GM21723 (cell line): ENCODE measurements at regions not wholly inside any gene's neighbourhood (a gene's known extent, or its start where the extent isn't known, plus 50 kb on each side); places are given as distances from the start of the nearest gene placed in this dataset.

Source experiments
- ATAC-seq: cut with Tn5 transposase; IDR thresholded peaks from one replicate; pipeline ENCODE4 v1.9.1; 2021; ENCODE audit warnings: mild to moderate bottlenecking, moderate library complexity; ENCODE audit not compliant: unreplicated experiment

DNA sequence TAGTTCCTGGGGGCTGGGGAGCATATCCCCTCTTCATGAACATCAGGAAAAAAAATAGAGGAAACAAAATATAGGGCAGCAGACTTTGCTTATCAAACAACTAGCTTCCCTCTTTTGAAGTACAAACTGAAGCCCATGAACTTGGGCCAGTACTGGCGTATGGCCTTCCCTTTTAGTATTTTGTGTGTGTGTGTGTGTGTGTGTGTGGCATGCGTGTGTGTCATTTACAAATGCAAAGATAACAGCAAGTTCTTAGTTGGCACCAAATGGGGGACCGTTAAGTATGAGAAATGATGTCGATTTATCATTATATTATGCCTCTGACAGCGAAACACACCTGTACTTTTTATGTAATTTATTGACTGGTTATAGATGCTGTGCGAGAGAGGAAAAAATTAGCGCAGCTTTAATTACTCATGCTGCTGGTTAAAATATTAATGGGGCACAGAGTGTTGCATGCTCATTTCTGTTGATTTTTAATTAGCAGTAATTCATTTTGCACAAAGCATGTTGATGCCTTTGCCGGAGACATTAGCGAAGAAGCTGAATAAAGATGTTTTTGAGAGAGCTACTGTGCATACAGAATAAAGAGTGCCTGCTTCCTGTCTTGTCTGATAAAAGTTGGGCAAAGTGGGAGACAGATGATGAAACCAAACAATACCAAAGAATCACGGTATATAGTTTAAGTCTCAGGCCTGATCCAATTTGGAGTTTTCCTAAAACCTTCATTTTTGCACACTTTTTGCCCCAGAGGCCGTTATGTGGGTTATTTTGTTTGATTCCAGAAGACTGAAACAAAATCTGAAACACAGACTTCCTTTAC lies 297.1 kb downstream of the SATB1 start:
- ATAC-seq: no peak

DNA sequence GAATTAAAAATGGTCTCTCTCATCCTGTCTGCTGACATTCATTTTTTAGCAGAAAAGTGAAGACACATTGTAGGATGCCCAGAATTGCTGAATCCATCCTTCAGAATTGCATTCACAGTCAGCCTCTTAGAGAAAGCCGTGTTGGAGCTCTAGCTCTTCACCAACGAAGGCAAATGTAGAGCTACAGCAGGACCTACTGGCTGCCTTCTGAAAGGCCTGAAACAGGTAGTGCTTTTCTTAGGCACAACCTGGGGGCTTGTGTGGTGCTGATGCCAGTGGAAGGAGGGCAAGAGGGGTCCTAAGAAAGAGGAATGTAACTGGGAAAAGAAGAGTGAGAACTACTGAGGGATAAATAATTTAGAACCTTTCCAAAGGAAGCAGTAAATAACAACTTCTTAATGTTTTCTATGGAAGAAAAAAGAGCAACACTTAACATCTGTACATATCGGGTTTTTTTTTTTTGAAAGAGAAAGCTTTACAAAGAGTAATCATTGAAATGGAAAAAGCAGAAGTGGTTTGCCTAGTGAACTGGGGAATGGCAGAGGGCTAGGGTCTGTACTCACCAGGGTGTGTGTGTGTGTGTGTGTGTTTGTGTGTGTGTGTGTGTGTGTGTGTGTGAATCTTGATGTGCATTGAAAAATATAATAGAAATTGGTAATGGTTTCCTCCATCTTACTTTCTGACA lies 297.8 kb downstream of the SATB1 start:
- ATAC-seq: peak; percentile 89

DNA sequence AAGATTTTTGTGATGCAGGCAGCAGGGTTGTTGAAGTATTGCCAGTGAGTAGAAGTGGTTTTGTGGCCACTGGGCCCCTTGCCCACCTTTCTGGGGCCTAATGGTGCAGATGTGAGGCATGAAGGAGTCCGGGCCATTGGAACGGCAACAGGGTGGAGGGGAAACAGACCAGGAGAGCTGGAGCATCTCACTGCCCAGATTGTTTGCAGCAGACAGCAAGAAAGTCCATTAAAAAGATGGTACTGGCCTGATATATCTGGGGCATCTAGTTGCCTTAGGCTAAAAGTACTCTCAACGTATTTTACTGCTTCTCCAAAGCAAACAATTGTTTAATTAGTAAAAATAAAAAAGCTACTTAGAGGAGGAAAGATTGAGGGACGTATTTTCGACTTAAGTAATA lies 298.4 kb downstream of the SATB1 start:
- no peak for ATAC-seq

DNA sequence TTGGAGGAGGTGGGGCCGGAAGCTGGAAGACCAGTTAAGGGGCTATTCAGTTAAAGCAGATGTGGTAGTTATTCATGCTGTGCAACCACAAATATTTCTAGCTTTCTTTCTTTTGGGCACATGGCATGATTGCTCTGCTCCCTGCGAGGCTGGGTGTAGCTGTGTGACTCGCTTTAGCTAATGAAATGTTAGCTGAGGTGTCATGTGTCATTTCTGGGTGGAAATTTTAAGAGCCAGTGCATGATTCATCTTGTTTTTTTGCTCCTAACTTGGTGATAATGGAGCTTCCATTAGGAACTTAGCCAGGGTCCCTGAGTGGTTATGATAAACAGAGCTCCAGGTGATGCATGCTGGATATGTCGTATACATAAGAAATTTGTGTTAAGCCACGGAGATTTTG lies 300.6 kb downstream of the SATB1 start:
- ATAC-seq: no peak

DNA sequence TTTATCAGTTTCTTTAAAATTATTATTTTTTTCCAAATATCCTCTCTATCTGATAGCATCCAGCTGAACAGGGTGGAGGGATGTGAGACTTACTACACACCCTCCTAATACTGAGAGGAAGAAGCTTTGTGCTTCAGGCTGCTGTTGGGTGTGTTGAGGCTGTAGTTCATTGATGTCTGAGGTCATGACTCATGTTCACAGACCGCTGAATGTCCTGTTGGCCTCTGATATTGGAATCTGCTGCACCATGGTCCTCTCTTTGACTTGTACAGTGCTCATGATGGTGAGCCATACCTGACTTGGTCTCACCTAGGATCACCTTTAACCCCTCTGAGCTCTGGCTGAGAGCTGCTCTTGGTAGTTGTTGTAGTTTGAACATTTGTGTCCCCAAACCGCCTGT lies 302.9 kb downstream of the SATB1 start:
- ATAC-seq: no peak

DNA sequence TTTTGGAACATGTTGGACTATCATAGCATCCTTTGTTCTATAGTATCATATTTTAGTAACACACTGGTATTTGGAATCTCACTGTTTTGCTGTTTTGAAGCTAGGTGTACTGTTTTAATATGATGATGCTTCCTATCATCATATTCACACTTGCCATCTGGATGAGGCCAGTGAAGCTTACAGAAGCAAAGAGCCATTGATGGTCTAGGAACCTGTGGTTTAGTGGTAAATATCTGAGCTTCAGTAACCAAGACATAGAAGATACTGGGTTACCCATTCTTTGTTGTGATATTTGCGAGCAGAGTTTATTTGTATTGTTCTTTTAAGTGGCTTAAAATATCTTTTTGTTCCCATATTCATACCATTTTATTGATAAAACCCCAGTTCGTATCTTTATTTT lies 304.1 kb downstream of the SATB1 start:
- ATAC-seq: no peak

DNA sequence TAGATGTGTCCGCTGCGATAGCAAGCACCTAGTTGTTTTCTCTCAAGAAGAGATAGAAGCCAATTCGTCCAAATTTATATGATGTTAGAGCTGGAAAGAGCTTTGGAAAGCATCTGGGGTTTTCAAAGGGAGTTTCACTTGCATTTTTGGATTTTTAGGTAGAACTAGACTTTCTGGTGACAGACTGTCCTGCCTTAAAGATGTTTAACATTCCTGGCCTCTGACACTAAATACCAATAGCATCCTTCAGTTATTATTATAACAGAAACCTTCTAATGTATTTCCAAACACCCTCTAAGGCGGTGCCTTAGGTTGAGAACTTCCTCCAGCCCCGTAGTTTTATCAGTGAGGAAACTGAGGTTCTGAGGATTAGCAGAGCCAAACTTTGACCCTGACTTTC lies 305.3 kb downstream of the SATB1 start:
- ATAC-seq: no peak

DNA sequence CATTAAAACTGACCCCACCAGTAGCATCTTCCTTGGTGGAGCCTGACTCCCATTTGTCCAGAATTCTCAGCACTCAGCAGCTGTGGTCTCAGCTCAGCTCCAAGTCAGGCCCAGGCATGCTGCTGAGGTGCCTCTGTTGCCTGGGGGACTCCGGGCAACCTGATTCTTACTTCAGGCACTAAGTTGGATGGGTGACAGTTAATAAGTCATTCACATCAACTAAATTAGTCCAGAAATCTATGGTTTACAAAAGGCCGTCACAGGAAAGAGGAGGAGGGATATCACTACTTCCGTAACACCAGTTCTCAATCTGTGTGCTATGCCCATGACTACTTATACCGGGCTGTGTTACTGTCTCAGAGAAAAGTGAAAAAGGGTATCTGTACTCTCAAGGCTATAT lies 310.2 kb downstream of the SATB1 start:
- no peak for ATAC-seq

DNA sequence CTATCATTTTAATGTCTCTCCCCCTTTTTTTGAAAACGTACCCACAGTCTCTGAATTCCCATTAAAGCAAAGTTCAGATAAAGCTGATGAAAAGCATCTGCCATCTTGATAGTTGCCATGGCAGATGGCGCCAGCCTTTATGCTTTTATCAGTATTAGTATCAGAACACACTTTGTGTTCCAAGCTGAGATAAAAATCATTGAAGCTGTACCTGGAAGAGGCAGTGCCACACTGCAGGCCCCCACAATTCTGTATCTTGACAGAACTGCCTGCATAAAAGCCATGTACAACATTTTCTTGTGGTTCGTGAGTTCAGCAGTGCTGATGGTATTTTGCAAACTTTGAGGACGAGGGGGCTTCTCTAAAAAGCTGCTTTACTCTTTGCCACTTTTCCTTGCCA lies 311.7 kb downstream of the SATB1 start:
- ATAC-seq: no peak

DNA sequence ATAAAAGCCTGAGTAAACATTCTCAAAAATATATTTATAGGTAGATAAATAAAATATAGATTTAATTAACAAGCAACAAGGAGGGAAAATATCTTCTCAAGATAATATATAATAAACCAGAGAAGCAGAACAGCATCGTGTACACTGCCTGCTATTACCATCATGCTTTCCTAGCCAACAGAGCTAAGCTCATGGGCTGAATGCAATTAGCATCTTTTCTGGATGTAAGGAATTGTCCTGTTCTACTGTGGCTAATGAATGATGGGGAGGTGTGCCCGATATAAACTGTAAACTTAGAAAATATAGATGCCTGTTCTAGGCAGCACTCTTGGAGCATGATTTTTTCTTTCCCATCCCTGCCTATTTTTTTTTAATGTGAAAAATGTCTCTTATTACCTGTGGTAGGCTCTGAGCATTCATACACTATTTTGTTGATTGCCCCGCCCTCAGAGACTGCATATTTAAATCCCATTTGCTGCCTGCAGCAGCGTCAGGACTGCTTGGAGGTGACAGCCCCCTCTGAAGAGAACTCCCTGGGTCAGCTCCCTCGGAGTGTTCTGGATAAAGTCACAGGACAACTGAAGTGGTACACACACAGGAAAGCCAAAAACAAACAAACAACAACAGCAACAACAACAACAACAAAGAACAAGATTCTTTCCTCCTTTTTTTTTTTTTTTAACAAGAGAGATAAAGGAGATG lies 312.3 kb downstream of the SATB1 start:
- no peak for ATAC-seq

DNA sequence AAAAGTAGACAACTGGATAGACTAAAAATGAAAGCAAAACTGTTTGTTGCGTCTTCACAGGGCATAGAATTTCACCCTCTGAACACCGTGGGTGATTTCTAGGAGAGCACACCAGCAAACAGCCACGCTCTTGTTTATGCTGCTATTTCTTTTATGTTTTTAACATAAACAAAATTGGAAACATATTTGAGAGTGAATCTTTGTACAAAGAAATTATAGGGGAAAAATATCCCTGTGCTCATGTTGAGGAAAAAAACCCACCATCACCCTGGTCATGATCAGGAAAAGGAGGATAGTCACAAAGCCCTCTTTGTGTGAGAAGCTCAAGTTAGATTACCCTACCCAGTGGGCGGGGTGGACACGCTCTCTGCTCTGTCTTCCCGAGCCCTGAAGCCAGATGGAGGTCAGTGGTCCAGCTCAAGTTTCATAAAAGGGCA lies 313.3 kb downstream of the SATB1 start:
- peak; percentile 94 for ATAC-seq

DNA sequence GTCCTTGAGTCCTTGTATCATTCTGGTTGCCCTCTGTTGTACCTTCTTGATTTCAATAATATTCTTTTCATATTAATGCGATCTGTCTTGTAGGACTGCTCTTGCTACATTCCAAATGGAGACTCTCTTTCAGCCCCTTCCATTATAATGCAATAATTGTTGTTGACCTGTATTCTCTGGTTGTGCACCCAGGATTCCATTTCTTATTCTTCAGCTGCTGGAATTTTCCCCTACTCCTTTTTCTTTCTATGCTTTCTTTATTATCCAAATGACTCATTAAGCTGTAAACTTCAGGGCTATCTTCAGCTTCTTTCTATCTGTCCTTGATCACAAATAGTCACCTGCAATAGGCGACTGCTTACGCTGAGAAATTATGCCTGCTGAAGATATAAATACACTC lies 321.5 kb downstream of the SATB1 start:
- ATAC-seq: no peak

DNA sequence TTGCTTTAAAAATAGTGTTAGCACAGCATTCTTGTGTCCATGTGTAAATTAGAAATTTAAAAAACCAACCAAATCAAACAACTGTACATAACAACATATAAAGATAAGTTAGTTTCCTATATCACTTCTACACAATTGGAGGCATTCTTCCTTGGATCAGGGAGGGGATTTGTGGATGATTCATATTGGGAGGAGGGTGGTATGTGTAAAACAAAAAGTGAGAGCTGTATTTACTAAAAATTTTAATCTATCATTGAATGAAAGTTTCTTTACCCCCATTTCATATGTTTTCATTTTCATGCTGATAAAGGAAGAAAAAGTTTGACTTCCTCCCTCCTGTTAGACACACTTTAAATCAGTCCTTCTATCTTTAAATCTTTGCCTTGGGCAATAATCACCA lies 325.0 kb downstream of the SATB1 start:
- ATAC-seq: no peak

DNA sequence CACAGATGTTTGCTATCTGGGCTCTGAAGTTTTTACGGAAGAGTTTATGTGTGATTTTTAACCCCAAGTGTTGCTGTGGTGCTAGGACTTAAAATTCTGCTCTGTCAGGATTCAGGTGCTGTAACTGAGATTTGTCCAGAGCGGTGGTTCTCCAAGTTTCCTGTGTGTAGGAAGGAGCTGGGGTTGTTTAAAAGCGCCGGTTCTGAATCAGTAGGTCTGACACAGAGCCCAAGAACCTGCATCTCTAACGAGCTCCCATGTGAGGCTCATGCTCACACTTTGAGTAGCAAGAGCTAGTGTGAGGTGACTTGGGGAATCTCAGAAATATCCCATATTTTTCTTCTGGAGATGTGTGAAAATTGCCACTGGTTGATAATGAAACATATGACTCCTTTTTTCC lies 325.5 kb downstream of the SATB1 start:
- ATAC-seq: no peak

DNA sequence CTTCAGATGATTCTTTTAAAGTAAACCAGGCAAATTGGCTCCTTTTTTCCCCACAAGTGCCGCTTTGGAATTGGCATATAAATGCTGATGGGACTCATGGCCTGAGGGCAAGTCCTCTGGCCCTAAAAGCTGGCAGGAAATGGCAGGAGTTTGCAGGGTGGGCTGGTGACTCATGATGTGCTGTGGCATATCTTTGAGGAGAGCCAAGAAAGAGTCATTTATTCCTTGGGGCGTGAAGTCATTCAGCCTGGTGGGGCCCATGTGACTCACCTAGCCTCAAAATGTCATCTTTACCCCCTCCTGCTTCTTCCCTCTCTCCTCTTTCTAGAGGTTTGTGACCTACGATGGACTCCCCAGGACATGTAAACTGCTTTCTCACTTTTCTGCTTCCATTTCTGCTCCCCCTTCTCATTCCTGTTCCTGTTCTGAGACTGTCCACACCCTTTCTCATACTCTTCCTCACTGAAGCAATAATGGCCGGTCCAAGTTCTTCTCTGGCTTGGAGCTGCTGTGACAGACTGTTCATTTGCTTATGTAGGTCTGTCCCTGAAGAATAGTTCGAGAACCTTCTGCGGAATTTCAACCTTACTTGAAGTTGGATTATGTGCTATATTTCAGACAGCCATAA lies 326.1 kb downstream of the SATB1 start:
- ATAC-seq: no peak

DNA sequence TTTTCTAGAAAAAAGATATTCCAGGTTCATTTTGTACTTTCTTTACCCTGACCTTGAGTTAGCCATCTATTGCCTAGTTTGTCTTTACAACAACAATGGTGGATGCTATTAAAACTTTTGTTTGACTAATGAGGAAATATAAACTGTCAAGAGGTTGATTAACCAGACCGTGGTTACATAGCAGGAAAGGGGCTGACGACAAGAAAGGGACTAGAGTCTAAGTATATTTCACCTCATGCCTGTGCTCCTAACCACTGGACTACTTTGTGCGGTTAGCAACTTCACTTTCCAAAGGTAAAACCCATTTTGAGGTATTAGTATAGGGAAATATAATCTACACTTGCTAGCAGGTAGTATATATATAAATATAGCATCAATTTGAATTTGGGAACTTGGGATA lies 327.1 kb downstream of the SATB1 start:
- no peak for ATAC-seq

DNA sequence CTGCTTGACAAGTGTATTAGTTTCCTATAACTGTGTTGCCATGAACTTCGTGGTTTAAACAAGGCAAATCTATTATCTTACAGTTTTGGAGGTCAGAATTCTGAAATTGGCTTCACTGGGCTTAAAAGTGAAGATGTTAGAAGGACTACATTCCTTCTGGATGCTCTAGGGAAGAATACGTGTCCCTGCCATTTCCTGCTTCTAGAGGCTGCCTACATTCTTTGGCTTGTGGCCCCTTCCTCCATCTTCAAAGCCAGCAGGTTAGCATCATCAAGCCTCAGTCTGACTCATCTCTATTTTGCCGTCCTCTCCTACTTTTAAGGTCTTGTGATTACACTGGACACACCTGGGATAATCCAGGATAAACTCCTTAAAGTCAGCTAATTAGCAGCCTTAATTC lies 327.7 kb downstream of the SATB1 start:
- ATAC-seq: no peak

DNA sequence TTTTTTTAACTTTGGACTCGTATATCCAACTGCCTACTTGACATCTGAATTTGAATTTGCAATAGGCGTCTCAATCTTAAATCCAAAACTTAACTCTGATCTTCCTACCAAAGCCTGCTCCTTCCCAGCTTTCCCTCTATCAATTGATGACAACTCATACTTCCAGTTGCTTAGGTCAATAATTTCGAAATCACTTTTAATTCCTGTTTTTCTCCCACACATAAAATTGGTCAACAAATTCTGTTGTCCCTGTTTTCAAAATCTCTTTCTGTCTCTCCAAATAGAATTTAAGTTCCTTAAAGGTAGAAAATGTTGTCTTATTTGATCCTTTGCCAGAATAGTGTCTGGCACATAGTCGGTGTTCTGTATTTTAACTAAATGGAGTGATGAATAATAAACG lies 332.4 kb downstream of the SATB1 start:
- ATAC-seq: no peak

DNA sequence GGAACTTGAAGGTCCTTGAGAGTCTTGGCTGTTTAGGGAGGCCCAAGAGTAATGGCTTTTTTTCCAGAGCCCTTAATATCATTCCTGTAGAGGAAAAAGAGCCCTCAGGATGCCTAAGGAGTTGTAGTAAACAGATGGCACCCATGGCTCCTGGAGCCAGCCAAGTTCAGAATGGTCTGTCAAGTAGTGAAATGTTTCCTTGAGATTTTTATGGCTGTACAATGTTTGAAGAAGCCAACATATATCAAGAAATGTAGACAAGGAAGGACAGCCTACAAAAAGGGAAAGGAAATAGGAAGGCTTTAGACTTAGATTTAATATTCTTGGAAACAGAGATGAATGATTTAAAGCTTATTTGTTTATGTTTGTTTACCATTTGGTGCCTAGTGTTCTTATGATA lies 334.8 kb downstream of the SATB1 start:
- ATAC-seq: no peak

DNA sequence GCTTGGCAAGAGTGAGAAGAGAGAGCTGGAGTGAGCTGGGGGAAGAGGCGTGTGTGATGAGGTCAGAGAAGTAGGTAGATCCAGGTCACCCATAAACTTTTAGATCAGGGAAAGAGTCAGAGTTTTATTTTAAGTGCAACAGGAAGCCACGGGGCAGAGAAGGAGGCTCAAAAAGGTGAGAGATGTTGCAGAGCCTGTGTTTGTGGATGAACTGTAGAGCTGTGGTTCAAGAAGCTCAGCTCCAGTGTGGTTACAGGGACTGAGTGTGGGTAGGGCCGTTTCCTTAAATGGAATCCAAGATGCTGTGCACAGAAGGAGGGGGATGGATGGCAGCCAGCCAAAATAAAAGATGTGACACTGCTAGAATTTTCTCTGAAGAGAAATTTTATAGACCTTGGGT lies 337.2 kb downstream of the SATB1 start:
- ATAC-seq: no peak

DNA sequence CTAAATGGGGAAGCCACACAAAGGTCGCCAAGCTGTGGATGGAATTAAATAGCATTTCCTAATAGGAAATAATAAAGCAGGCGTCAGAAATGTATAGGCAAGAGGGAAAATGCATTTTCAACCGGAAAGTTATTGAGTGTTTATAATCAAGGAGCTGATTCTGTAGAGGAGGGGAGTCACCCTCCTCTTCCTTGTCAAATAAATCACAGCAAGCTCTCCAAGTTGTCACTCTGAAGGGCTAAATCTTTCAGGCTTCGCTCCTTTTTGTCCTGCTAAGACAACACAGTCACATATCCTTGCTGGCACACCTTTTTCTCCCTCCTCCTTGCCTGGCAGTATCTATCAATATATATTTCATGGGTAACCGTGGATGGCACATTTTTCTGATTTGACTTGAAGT lies 338.4 kb downstream of the SATB1 start:
- no peak for ATAC-seq

DNA sequence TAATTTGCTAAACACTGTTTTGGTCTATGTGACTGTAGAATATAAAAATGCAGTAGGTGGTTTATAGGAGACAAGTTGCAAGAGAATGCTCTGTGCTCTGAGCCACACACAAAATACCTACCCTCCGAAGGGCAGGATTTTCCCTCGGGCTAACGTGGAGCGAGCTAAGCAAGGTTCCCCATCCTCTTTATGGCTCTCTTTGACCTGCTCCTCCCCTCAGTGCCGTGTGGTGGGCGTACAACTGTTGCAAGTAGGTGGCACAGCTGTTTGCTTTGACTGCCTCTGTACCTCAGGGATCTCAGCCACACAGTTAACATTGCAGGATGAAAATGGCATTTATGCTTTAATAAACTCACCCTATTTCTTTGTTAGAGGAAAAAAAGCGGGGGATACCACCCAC lies 339.1 kb downstream of the SATB1 start:
- no peak for ATAC-seq
